WTC11 (cell line): ENCODE measurements at regions not wholly inside any gene's neighbourhood (a gene's known extent, or its start where the extent isn't known, plus 50 kb on each side); places are given as distances from the start of the nearest gene placed in this dataset.

Experiments
- ATAC-seq: fragments of 200-7000 bp; cut with Tn5 transposase; 2 replicates; pipeline ENCODE4 v1.10.0; 2021; ENCODE audit warnings: mild to moderate bottlenecking, moderate library complexity
- CTCF ChIA-PET: fragments of 300-600 bp; sonication (Branson Sonifier 250); formaldehyde crosslinking; loops from one replicate; lab custom pipeline; 2021; ENCODE audit warnings: antibody characterized with exemption; lab: Charles Lee
- POLR2A ChIA-PET: fragments of 350-600 bp; sonication (Branson Sonifier 250); formaldehyde crosslinking; loops from one replicate; lab custom pipeline; 2021; ENCODE audit warnings: antibody characterized with exemption; lab: Charles Lee
- DNase-seq: peaks from one replicate; pipeline ENCODE4 v3.0.0; 2021; ENCODE audit warnings: low spot score
- H3K27ac Mint-ChIP-seq: 2 replicates; pipeline ENCODE4 v1.8.0; 2021; ENCODE audit warnings: mixed read lengths
- H3K27me3 Mint-ChIP-seq: 2 replicates; pipeline ENCODE4 v1.8.0; 2021; ENCODE audit warnings: low read depth, mild to moderate bottlenecking, moderate library complexity, mixed read lengths
- H3K36me3 Mint-ChIP-seq: 2 replicates; pipeline ENCODE4 v1.8.0; 2021; ENCODE audit warnings: mixed read lengths
- H3K4me1 Mint-ChIP-seq: 2 replicates; pipeline ENCODE4 v1.8.0; 2022; ENCODE audit warnings: mixed read lengths
- H3K4me3 Mint-ChIP-seq: 2 replicates; pipeline ENCODE4 v1.8.0; 2021; ENCODE audit warnings: mild to moderate bottlenecking, moderate library complexity, mixed read lengths
- H3K9me3 Mint-ChIP-seq: 2 replicates; pipeline ENCODE4 v1.8.0; 2021; ENCODE audit warnings: mixed read lengths
- CDX4 ChIP-seq: fragments of 250-450 bp; sonication (Bioruptor Pico); IDR thresholded peaks from 2 replicates; pipeline ENCODE4 v1.9.0; 2021; ENCODE audit warnings: moderate library complexity, mild to moderate bottlenecking, inconsistent platforms, borderline replicate concordance
- CREM ChIP-seq: sonication (generic); formaldehyde crosslinking; IDR thresholded peaks from 2 replicates; pipeline ENCODE4 v1.8.1; 2022; ENCODE audit warnings: mild to moderate bottlenecking, missing genetic modification reagents, moderate library complexity
- CTCF ChIP-seq: fragments of 200-600 bp; IDR thresholded peaks from 2 replicates; pipeline ENCODE4 v1.8.0; 2022; ENCODE audit warnings: antibody characterized with exemption
- ERG ChIP-seq: fragments of 250-450 bp; sonication (Bioruptor Pico); IDR thresholded peaks from 2 replicates; pipeline ENCODE4 v1.8.0; 2021; ENCODE audit warnings: mild to moderate bottlenecking
- ETV6 ChIP-seq: sonication (generic); formaldehyde crosslinking; IDR thresholded peaks from 2 replicates; pipeline ENCODE4 v1.8.1; 2022; ENCODE audit warnings: mild to moderate bottlenecking, missing genetic modification reagents
- GABPB1 ChIP-seq: sonication (generic); formaldehyde crosslinking; IDR thresholded peaks from 2 replicates; pipeline ENCODE4 v1.8.1; 2023; ENCODE audit warnings: mild to moderate bottlenecking, missing genetic modification reagents
- GTF2I ChIP-seq: fragments of 250-450 bp; sonication (Bioruptor Pico); conservative IDR thresholded peaks from 2 replicates; pipeline ENCODE4 v1.4.0; 2021; ENCODE audit warnings: mild to moderate bottlenecking
- IRF1 ChIP-seq: sonication (generic); formaldehyde crosslinking; IDR thresholded peaks from 2 replicates; pipeline ENCODE4 v1.8.0; 2023; ENCODE audit warnings: missing genetic modification reagents
- IRF2 ChIP-seq: sonication (generic); formaldehyde crosslinking; IDR thresholded peaks from 2 replicates; pipeline ENCODE4 v1.8.0; 2022; ENCODE audit warnings: low read depth, missing genetic modification reagents, borderline replicate concordance
- MXD4 ChIP-seq: fragments of 250-450 bp; sonication (Bioruptor Pico); IDR thresholded peaks from 2 replicates; pipeline ENCODE4 v1.8.0; 2021; ENCODE audit warnings: mild to moderate bottlenecking, moderate library complexity, borderline replicate concordance
- PRDM15 ChIP-seq: sonication (generic); formaldehyde crosslinking; IDR thresholded peaks from 2 replicates; pipeline ENCODE4 v1.8.0; 2022; ENCODE audit warnings: missing genetic modification reagents
- RORB ChIP-seq: fragments of 250-450 bp; sonication (Bioruptor Pico); IDR thresholded peaks from 2 replicates; pipeline ENCODE4 v1.9.0; 2021; ENCODE audit warnings: mild to moderate bottlenecking
- SOX15 ChIP-seq: fragments of 250-450 bp; sonication (Bioruptor Pico); IDR thresholded peaks from 2 replicates; pipeline ENCODE4 v1.9.0; 2021; ENCODE audit warnings: mild to moderate bottlenecking
- TEAD4 ChIP-seq: sonication (generic); formaldehyde crosslinking; IDR thresholded peaks from 2 replicates; pipeline ENCODE4 v1.8.0; 2022; ENCODE audit warnings: mild to moderate bottlenecking, missing genetic modification reagents
- TP53 ChIP-seq: sonication (generic); formaldehyde crosslinking; IDR thresholded peaks from 2 replicates; pipeline ENCODE4 v1.8.1; 2023; ENCODE audit warnings: mild to moderate bottlenecking, missing genetic modification reagents
- USF1 ChIP-seq: sonication (generic); formaldehyde crosslinking; IDR thresholded peaks from 2 replicates; pipeline ENCODE4 v1.8.0; 2022; ENCODE audit warnings: mild to moderate bottlenecking, missing genetic modification reagents
- ZBTB21 ChIP-seq: sonication (generic); formaldehyde crosslinking; IDR thresholded peaks from 2 replicates; pipeline ENCODE4 v1.8.1; 2023; ENCODE audit warnings: mild to moderate bottlenecking, missing genetic modification reagents, borderline replicate concordance
- ZMAT4 ChIP-seq: fragments of 250-450 bp; sonication (Bioruptor Pico); IDR thresholded peaks from 2 replicates; pipeline ENCODE4 v1.9.0; 2021; ENCODE audit warnings: mild to moderate bottlenecking
- ZNF219 ChIP-seq: sonication (generic); formaldehyde crosslinking; IDR thresholded peaks from 2 replicates; pipeline ENCODE4 v1.8.0; 2023; ENCODE audit warnings: missing genetic modification reagents, mild to moderate bottlenecking, borderline replicate concordance
- ZNF317 ChIP-seq: sonication (generic); formaldehyde crosslinking; IDR thresholded peaks from 2 replicates; pipeline ENCODE4 v1.8.1; 2023; ENCODE audit warnings: low read depth, mild to moderate bottlenecking, moderate library complexity, missing genetic modification reagents, borderline replicate concordance
- ZNF416 ChIP-seq: fragments of 250-450 bp; sonication (Bioruptor Pico); IDR thresholded peaks from 2 replicates; pipeline ENCODE4 v1.9.0; 2021; ENCODE audit warnings: mild to moderate bottlenecking, inconsistent platforms

GRCh38 chr2:196442211-196442610, 197.3 kb upstream of the CCDC150 start (continued):
- no peak for TF ChIP-seq PRDM15 (CRISPR knock-in tag)
- TF ChIP-seq, all 79 proteins: peak for 0

GRCh38 chr2:196444442-196444841, 195.1 kb upstream of the CCDC150 start:
- peaks cover 7% of the 10 kb centered on the region for H3K9me3 Mint-ChIP-seq
- 0 out of 2 replicates have a peak, but pooled peaks cover 3% of the 10 kb centered on the region for H3K4me1 Mint-ChIP-seq
- no peak overlapping the region; the same call in 1 of the 2 replicates for H3K27ac Mint-ChIP-seq

GRCh38 chr2:196445991-196446390, 193.5 kb upstream of the CCDC150 start:
- Mint-ChIP-seq H3K9me3 (peaks cover 7% of the 10 kb centered on the region), H3K4me1 (no peaks in the 10 kb centered on the region), H3K4me3 (no peak overlapping the region), H3K36me3 (no peaks in the 10 kb centered on the region), H3K27ac (no peak overlapping the region), H3K27me3 (no peaks in the 10 kb centered on the region)
- ChIA-PET CTCF (no interaction called here), POLR2A (no interaction called here)
- ATAC-seq (no peak), DNase-seq (no peak)
- TF ChIP-seq ZNF219 (CRISPR knock-in tag) (no peak), CDX4 (CRISPR knock-in tag) (no peak), SOX15 (CRISPR knock-in tag) (no peak), CREM (CRISPR knock-in tag) (no peak), GABPB1 (CRISPR knock-in tag) (no peak), ETV6 (CRISPR knock-in tag) (no peak), RORB (CRISPR knock-in tag) (no peak), IRF1 (CRISPR knock-in tag) (no peak), USF1 (no peak), ERG (no peak), ZNF416 (CRISPR knock-in tag) (no peak), MXD4 (CRISPR knock-in tag) (no peak), ZBTB21 (CRISPR knock-in tag) (no peak)

More at GRCh38 chr2:196444442-196444841, 195.1 kb upstream of the CCDC150 start:
- CTCF ChIA-PET: interaction anchor here (0.6 kb wide), 1 partner anchor 9 kb away, joined by 3 read pairs; no protein-coding TSS in a partner anchor
- H3K4me3 Mint-ChIP-seq: no peak overlapping the region
- TF ChIP-seq TP53 (CRISPR knock-in tag) (no peak), IRF1 (CRISPR knock-in tag) (no peak), ZNF317 (no peak), CTCF (no peak), ZMAT4 (CRISPR knock-in tag) (no peak), GTF2I (CRISPR knock-in tag) (no peak), IRF2 (CRISPR knock-in tag) (no peak), TEAD4 (CRISPR knock-in tag) (no peak)
- TF ChIP-seq, all 79 proteins: peak for 0
- H3K36me3 Mint-ChIP-seq: no peaks in the 10 kb centered on the region
- DNase-seq (no peak), ATAC-seq (no peak)
- POLR2A ChIA-PET: no interaction called here
- H3K27me3 Mint-ChIP-seq: no peaks in the 10 kb centered on the region
